GM23338 (cell line): ENCODE measurements at regions not wholly inside any gene's neighbourhood (a gene's known extent, or its start where the extent isn't known, plus 50 kb on each side); places are given as distances from the start of the nearest gene placed in this dataset.
A peak's percentile ranks its signal among the peaks of the same experiment; 100 is the strongest.

Experiments used
- ATAC-seq: fragments of 200-7000 bp; cut with Tn5 transposase; 3 replicates; pipeline ENCODE4 v1.9.1; 2020
- DNase-seq: peaks from one replicate; pipeline ENCODE4 v3.0.0-alpha.2; 2015; ENCODE audit warnings: low spot score
- H2AFZ ChIP-seq: fragments of 200-600 bp; sonication (generic); 2 replicates; pipeline ENCODE4 v1.8.0; 2016; ENCODE audit warnings: antibody characterized with exemption, mild to moderate bottlenecking, moderate library complexity
- H3F3A ChIP-seq: fragments of 200-600 bp; sonication (generic); replicated peaks from 2 replicates; pipeline ENCODE4 v1.8.0; 2017; ENCODE audit warnings: antibody characterized with exemption, mixed run types, low read depth
- H3K27ac ChIP-seq: fragments of 200-600 bp; sonication (generic); 2 replicates; pipeline ENCODE4 v1.6.1; 2016; ENCODE audit warnings: low read depth
- H3K27me3 ChIP-seq: fragments of 200-600 bp; sonication (generic); 2 replicates; pipeline ENCODE4 v1.8.0; 2016; ENCODE audit warnings: mild to moderate bottlenecking, mixed run types, moderate library complexity; ENCODE audit not compliant: insufficient read depth
- H3K36me3 ChIP-seq: fragments of 200-600 bp; sonication (generic); 2 replicates; pipeline ENCODE4 v1.8.0; 2016; ENCODE audit warnings: mild to moderate bottlenecking; ENCODE audit not compliant: insufficient read depth
- H3K4me1 ChIP-seq: fragments of 200-600 bp; sonication (generic); 2 replicates; pipeline ENCODE4 v1.8.0; 2016; ENCODE audit warnings: mild to moderate bottlenecking, moderate library complexity; ENCODE audit not compliant: insufficient read depth
- H3K4me2 ChIP-seq: fragments of 200-600 bp; sonication (generic); 2 replicates; pipeline ENCODE4 v1.7.1; 2017; ENCODE audit warnings: mixed run types
- H3K4me3 ChIP-seq: fragments of 200-600 bp; sonication (generic); 2 replicates; pipeline ENCODE4 v1.6.1; 2016; ENCODE audit warnings: mixed run types
- H3K79me2 ChIP-seq: fragments of 200-600 bp; sonication (generic); replicated peaks from 2 replicates; pipeline ENCODE4 v1.8.0; 2017; ENCODE audit warnings: mild to moderate bottlenecking; ENCODE audit not compliant: insufficient read depth
- H3K9me2 ChIP-seq: fragments of 200-600 bp; sonication (generic); 2 replicates; pipeline ENCODE4 v1.8.0; 2017; ENCODE audit not compliant: insufficient read depth
- H4K20me1 ChIP-seq: fragments of 200-600 bp; sonication (generic); replicated peaks from 2 replicates; pipeline ENCODE4 v1.8.0; 2017; ENCODE audit warnings: mild to moderate bottlenecking; ENCODE audit not compliant: insufficient read depth
- H3K27ac Mint-ChIP-seq: 2 replicates; pipeline ENCODE4 v1.8.0; 2020; ENCODE audit warnings: inconsistent platforms, mild to moderate bottlenecking, moderate library complexity, mixed read lengths
- H3K27me3 Mint-ChIP-seq: 3 replicates; pipeline ENCODE4 v1.8.0; 2022; ENCODE audit warnings: low read depth, mild to moderate bottlenecking, moderate library complexity, mixed read lengths, inconsistent platforms; ENCODE audit not compliant: insufficient read depth, poor library complexity
- H3K36me3 Mint-ChIP-seq: 3 replicates; pipeline ENCODE4 v1.8.0; 2021; ENCODE audit warnings: low read depth, mild to moderate bottlenecking, inconsistent platforms, moderate library complexity, mixed read lengths
- H3K4me1 Mint-ChIP-seq: 3 replicates; pipeline ENCODE4 v1.8.0; 2020; ENCODE audit warnings: mild to moderate bottlenecking, inconsistent platforms, mixed read lengths
- H3K4me3 Mint-ChIP-seq: 3 replicates; pipeline ENCODE4 v1.8.0; 2021; ENCODE audit warnings: moderate library complexity, mild to moderate bottlenecking, inconsistent platforms, mixed read lengths
- H3K9me3 Mint-ChIP-seq: 3 replicates; pipeline ENCODE4 v1.8.0; 2020; ENCODE audit warnings: moderate library complexity, mild to moderate bottlenecking, inconsistent platforms, mixed read lengths
- CREB1 ChIP-seq: fragments of 250-450 bp; sonication (Bioruptor Pico); IDR thresholded peaks from 2 replicates; pipeline ENCODE4 v1.5.0; 2020; ENCODE audit warnings: low read depth, mild to moderate bottlenecking, moderate library complexity
- EZH2 ChIP-seq: fragments of 200-600 bp; sonication (generic); IDR thresholded peaks from one replicate; pipeline ENCODE4 v1.8.0; 2017; ENCODE audit warnings: antibody characterized with exemption, mild to moderate bottlenecking, low read depth; ENCODE audit not compliant: unreplicated experiment
- EZH2phosphoT487 ChIP-seq: fragments of 200-600 bp; sonication (generic); IDR thresholded peaks from one replicate; pipeline ENCODE4 v1.8.1; 2018; ENCODE audit warnings: antibody characterized with exemption; ENCODE audit not compliant: unreplicated experiment
- JUNB ChIP-seq: IDR thresholded peaks from one replicate; pipeline ENCODE4 v1.6.1; 2016; ENCODE audit warnings: antibody characterized with exemption; ENCODE audit not compliant: unreplicated experiment
- NANOG ChIP-seq: IDR thresholded peaks from 2 replicates; pipeline ENCODE4 v1.6.1; 2016; ENCODE audit warnings: antibody characterized with exemption, borderline replicate concordance
- POLR2AphosphoS5 ChIP-seq: IDR thresholded peaks from 2 replicates; pipeline ENCODE4 v1.6.1; 2016; ENCODE audit warnings: antibody characterized with exemption, low read depth
- REST ChIP-seq: IDR thresholded peaks from one replicate; pipeline ENCODE4 v1.6.1; 2018; ENCODE audit warnings: antibody characterized with exemption; ENCODE audit not compliant: unreplicated experiment
- STAT1 ChIP-seq: IDR thresholded peaks from one replicate; pipeline ENCODE4 v1.6.1; 2016; ENCODE audit warnings: antibody characterized with exemption; ENCODE audit not compliant: unreplicated experiment
- ZNF114 ChIP-seq: fragments of 250-450 bp; sonication (Bioruptor Pico); IDR thresholded peaks from 2 replicates; pipeline ENCODE4 v1.5.0; 2020; ENCODE audit warnings: mild to moderate bottlenecking, moderate library complexity
- ZNF331 ChIP-seq: fragments of 250-450 bp; sonication (Bioruptor Pico); IDR thresholded peaks from 2 replicates; pipeline ENCODE4 v1.5.0; 2020; ENCODE audit warnings: low read depth, mild to moderate bottlenecking, moderate library complexity
- ZNF462 ChIP-seq: fragments of 250-450 bp; sonication (Bioruptor Pico); IDR thresholded peaks from 2 replicates; pipeline ENCODE4 v1.5.0; 2020; ENCODE audit warnings: mild to moderate bottlenecking, moderate library complexity
- TF ChIP-seq, protein P1 (sequence below): IDR thresholded peaks from 2 replicates; pipeline ENCODE4 v1.6.1; 2016; ENCODE audit warnings: antibody characterized with exemption
- TF ChIP-seq, protein P2 (sequence below), 2 experiments: fragments of 200-600 bp in 1 of 2; sonication (generic) in 1 of 2; conservative IDR thresholded peaks; 2 replicates each; pipeline versions ENCODE4 v1.5.1 to v1.6.1; 2016 to 2017; ENCODE audit warnings: antibody characterized with exemption in 2 of 2, low read depth in 2 of 2, mild to moderate bottlenecking in 2 of 2, moderate library complexity in 1 of 2

GRCh38 chr13:44669534-44669933 lies 93.4 kb upstream of the TSC22D1 start:
- H4K20me1 ChIP-seq, result no peaks in the 10 kb centered on the region
- H3K9me3 Mint-ChIP-seq, result no peaks in the 10 kb centered on the region
- peaks cover 3% of the 10 kb centered on the region for H3K27me3 Mint-ChIP-seq
- H3K27ac ChIP-seq, result no peak overlapping the region
- TF ChIP-seq EZH2, result no peak
- TF ChIP-seq, protein P1, sequence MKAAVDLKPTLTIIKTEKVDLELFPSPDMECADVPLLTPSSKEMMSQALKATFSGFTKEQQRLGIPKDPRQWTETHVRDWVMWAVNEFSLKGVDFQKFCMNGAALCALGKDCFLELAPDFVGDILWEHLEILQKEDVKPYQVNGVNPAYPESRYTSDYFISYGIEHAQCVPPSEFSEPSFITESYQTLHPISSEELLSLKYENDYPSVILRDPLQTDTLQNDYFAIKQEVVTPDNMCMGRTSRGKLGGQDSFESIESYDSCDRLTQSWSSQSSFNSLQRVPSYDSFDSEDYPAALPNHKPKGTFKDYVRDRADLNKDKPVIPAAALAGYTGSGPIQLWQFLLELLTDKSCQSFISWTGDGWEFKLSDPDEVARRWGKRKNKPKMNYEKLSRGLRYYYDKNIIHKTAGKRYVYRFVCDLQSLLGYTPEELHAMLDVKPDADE, result no peak
- TF ChIP-seq NANOG, result no peak
- TF ChIP-seq EZH2phosphoT487, result no peak
- TF ChIP-seq ZNF114 (CRISPR knock-in tag), result no peak
- TF ChIP-seq JUNB, result no peak
- TF ChIP-seq STAT1, result no peak
- no peak for TF ChIP-seq POLR2AphosphoS5
- TF ChIP-seq REST, result no peak
- no peak for TF ChIP-seq ZNF462
- TF ChIP-seq, protein P2, sequence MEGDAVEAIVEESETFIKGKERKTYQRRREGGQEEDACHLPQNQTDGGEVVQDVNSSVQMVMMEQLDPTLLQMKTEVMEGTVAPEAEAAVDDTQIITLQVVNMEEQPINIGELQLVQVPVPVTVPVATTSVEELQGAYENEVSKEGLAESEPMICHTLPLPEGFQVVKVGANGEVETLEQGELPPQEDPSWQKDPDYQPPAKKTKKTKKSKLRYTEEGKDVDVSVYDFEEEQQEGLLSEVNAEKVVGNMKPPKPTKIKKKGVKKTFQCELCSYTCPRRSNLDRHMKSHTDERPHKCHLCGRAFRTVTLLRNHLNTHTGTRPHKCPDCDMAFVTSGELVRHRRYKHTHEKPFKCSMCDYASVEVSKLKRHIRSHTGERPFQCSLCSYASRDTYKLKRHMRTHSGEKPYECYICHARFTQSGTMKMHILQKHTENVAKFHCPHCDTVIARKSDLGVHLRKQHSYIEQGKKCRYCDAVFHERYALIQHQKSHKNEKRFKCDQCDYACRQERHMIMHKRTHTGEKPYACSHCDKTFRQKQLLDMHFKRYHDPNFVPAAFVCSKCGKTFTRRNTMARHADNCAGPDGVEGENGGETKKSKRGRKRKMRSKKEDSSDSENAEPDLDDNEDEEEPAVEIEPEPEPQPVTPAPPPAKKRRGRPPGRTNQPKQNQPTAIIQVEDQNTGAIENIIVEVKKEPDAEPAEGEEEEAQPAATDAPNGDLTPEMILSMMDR (conservative IDR thresholded peaks at IDR 0.05; ENCODE audit: low read depth in 2 of 2), result no peak
- no peak for TF ChIP-seq CREB1 (CRISPR knock-in tag)
- TF ChIP-seq ZNF331 (CRISPR knock-in tag), result no peak
- H3K4me3 Mint-ChIP-seq, result no peak overlapping the region
- H3K4me1 Mint-ChIP-seq, result peaks cover 8% of the 10 kb centered on the region
- H2AFZ ChIP-seq, result peak overlapping the region; percentile 66; the same call in 1 of the 2 replicates
- H3K36me3 ChIP-seq, result no peaks in the 10 kb centered on the region
- ATAC-seq (no peak), DNase-seq (no peak)
- H3K9me2 ChIP-seq, result 0 out of 2 replicates have a peak, but pooled peaks cover 10% of the 10 kb centered on the region
- H3K4me2 ChIP-seq, result no peak overlapping the region
- peaks cover 5% of the 10 kb centered on the region; the same call in 1 of the 2 replicates for H3K4me1 ChIP-seq
- no peaks in the 10 kb centered on the region for H3K27me3 ChIP-seq
- no peaks in the 10 kb centered on the region for H3K36me3 Mint-ChIP-seq
- no peaks in the 10 kb centered on the region for H3F3A ChIP-seq
- no peak overlapping the region for H3K4me3 ChIP-seq
- no peaks in the 10 kb centered on the region for H3K79me2 ChIP-seq
- H3K27ac Mint-ChIP-seq, result no peak overlapping the region
